ENCODE measurements at regions not wholly inside any gene's neighbourhood (a gene's known extent, or its start where the extent isn't known, plus 50 kb on each side); places are given as distances from the start of the nearest gene placed in this dataset.

DNA sequence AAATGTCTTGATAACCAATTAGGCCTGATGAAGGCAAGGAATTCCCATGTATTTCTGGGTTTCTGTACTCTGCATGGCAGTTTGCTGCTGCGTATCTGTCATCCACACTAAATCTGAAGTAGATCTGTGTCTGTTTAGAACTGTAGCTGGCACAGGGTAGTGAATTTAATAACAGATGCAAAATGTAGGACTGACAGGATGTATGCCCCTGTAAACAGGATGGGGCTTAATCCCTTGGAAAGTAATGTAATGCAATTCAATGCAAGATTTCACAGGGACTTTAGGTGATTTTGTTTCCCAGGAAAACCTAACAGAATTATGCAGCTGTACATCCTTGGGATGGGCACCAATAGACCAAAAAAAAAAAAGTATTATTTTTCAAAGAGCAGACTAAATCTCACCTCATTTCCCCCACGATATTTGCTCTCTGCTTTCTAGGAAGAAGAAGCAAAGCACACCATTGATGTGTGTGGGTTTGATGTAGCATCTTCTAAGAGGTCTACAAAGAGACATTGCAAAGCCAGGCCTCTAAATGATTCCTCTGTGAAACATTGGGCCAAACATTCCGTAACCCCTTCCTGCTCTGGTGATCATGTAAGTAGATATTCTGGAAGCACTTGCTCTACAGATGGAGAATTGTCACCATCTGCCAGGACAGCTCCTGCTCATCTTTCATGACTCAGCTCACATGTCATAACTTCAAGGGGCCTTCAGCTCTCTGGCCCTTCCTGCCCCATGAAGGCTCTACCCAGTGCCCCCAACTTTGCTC, 464.3 kb upstream of the RGMA start:
- Histone ChIP-seq H3K14ac (replicated peaks; ENCODE audit: low read depth, low read length) (no peak overlapping the region), H2BK20ac (ENCODE audit: low read depth, low read length) (no peak overlapping the region), H3K23ac (ENCODE audit: low read depth, low read length) (no peak overlapping the region), H4K91ac (ENCODE audit: insufficient read depth, low read depth, low read length) (no peak overlapping the region), H3K18ac (ENCODE audit: low read depth, low read length) (no peak overlapping the region), H3K27ac (ENCODE audit: insufficient read depth, low read length) (no peak overlapping the region), H3K4me2 (ENCODE audit: low read depth, low read length) (no peak overlapping the region), H3K9me3 (ENCODE audit: control insufficient read depth, insufficient read depth, low read length) (peaks cover 14% of the 10 kb centered on the region), H3K79me1 (ENCODE audit: low read depth in 1 of 2, low read length in 2 of 2) (no peaks in the 10 kb centered on the region), H3K4me1 (ENCODE audit: control insufficient read depth, insufficient read depth, low read length) (no peaks in the 10 kb centered on the region), H3K27me3 (ENCODE audit: control insufficient read depth, insufficient read depth, low read length) (no peaks in the 10 kb centered on the region), H3K36me3 (ENCODE audit: control insufficient read depth, insufficient read depth, low read length) (no peaks in the 10 kb centered on the region), H3K4ac (ENCODE audit: low read depth, low read length) (no peak overlapping the region), H2BK120ac (ENCODE audit: low read depth, low read length) (no peak overlapping the region), H3K56ac (ENCODE audit: extremely low read depth, insufficient read depth, low read length) (no peak overlapping the region), H4K20me1 (ENCODE audit: insufficient read depth, low read length) (no peaks in the 10 kb centered on the region), H2AFZ (replicated peaks; ENCODE audit: low read length, poor library complexity) (no peak overlapping the region), H4K5ac (ENCODE audit: low read depth, low read length) (no peak overlapping the region), H3K9me1 (ENCODE audit: insufficient read depth, low read length) (no peaks in the 10 kb centered on the region), H2AK5ac (ENCODE audit: low read depth, low read length) (no peak overlapping the region), H3K4me3 (ENCODE audit: insufficient read depth, low read depth, low read length) (no peak overlapping the region), H4K8ac (ENCODE audit: low read depth in 2 of 2, low read length in 2 of 2) (no peak overlapping the region), H2BK15ac (ENCODE audit: low read depth, low read length) (no peak overlapping the region), H2AK9ac (replicated peaks; ENCODE audit: low read depth, low read length, poor library complexity) (no peak overlapping the region), H3K9ac (ENCODE audit: low read depth, low read length) (no peak overlapping the region), H2BK5ac (ENCODE audit: low read depth, low read length, poor library complexity, severe bottlenecking) (no peak overlapping the region)
- dilution Hi-C loops (cut with HindIII; ENCODE audit: low sequenced_read_pairs, unreplicated experiment) (no loop called here), intact Hi-C loops (cut with micrococcal nuclease) (no loop called here), in situ Hi-C loops (cut with MboI; ENCODE audit: low sequenced_read_pairs) (no loop called here)
- no peak for TF ChIP-seq CTCF (conservative IDR thresholded peaks at IDR 0.05; ENCODE audit: low read depth, low read length)
- no peak for TF ChIP-seq FOS (IDR thresholded peaks at IDR 0.05; ENCODE audit: low read depth, low read length)
- TF ChIP-seq MXI1 (IDR thresholded peaks at IDR 0.05; ENCODE audit: borderline replicate concordance, low read depth, low read length): no peak
- no peak for TF ChIP-seq RFX5 (IDR thresholded peaks at IDR 0.05; ENCODE audit: low read depth, low read length)
- no peak for TF ChIP-seq MAZ (IDR thresholded peaks at IDR 0.05; ENCODE audit: borderline replicate concordance, low read depth, low read length)
- no peak for TF ChIP-seq SMC3 (IDR thresholded peaks at IDR 0.05; ENCODE audit: low read depth, low read length)
- TF ChIP-seq CEBPB (IDR thresholded peaks at IDR 0.05; ENCODE audit: low read depth, low read length): no peak
- TF ChIP-seq POLR2A (IDR thresholded peaks at IDR 0.05; ENCODE audit: low read depth, low read length): no peak
- TF ChIP-seq USF2 (IDR thresholded peaks at IDR 0.05; ENCODE audit: low read depth, low read length): no peak
- no peak for ATAC-seq (ENCODE audit: low read depth)
- CTCF ChIA-PET: no interaction called here
- no TSS peak for BruUV-seq (replicated peaks)
- POLR2A ChIA-PET (ENCODE audit: unreplicated experiment): interaction anchor here (0.6 kb wide), 1 partner anchor 23 kb away, joined by 4 read pairs; no protein-coding TSS in a partner anchor
- DNase-seq: no peak
- WGBS, 2 experiments (ENCODE audit: extremely low coverage in 2 of 2, insufficient read length in 1 of 2): no CpG with 5 or more reads among the region's 3 CpGs
